ENCODE measurements at regions not wholly inside any gene's neighbourhood (a gene's known extent, or its start where the extent isn't known, plus 50 kb on each side); places are given as distances from the start of the nearest gene placed in this dataset.

DNA sequence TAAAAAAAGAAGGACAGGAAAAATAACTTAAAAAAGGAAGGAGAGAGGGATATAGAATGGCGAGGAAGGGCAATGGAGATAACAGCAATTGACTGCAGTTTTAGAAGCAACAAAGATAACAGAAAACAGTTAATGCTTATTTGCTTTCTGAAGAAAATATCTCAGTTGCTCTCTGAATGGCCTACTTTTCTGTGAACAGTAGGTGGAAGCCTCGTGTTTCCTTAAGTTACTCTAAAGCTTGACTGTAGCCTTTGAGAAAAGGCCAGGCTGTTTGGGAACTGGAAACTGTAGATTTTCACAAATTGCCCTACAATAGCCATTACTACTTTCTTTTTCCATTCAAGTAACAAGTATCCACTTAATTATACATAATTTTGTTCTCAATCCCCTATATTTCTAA, 404.5 kb downstream of the YTHDC2 start:
- DNase-seq: no peak

DNA sequence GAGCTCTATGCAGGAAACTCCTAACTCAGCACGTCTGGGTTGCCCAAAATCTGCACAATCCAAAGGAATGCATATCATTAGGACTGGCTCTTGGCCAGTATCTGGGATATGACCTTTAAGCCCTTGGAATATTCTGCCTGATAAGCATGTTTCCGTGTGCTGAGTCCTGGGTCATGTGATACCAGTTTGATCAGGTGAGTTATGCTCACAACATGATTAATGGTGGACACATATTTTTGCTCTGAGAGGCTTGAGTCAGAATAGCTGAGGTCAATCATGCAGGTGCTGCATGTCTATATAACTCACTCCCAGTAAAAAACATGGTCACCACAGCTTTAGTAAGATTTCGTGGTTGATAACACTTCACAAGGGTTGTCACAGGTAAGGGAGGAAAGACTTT, 408.8 kb downstream of the YTHDC2 start:
- DNase-seq: no peak

DNA sequence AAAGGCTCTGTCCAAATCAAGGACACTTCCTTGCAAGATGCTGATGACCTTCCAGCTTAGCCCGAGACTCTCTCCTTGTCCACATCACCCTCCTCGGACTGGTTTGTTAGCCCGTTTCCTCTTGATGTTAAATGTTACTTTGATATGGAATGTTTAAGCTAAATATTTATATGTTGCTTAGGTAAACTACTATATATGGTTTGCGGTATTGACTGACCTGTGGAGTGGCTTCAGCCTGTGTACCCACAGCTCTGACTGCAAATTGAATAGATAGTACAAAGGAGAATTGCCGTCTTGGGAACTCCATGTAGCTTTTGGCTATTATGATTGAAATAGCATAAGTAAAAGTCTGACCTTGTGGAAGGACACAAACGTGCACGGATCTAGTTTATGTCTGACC, 422.0 kb downstream of the YTHDC2 start:
- DNase-seq: no peak

DNA sequence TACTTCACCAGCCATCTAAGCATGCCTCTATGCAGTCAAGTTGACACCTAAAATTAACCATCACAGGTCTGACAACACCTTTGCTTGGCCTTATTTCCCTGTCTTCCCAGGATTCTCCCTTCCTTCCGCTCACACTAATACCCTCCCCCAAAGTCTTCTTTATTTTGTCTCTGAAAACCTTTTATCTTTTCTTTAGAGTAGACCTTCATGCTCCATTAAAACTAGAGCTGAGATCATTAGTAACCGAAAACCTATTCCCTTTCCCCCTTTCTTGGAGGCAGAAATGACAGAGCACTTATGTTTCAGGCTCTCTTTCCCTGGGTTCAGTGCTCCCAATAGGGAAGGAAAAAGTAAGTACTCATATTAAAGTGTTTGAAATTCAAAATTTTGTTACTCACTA, 423.8 kb downstream of the YTHDC2 start:
- DNase-seq: no peak

DNA sequence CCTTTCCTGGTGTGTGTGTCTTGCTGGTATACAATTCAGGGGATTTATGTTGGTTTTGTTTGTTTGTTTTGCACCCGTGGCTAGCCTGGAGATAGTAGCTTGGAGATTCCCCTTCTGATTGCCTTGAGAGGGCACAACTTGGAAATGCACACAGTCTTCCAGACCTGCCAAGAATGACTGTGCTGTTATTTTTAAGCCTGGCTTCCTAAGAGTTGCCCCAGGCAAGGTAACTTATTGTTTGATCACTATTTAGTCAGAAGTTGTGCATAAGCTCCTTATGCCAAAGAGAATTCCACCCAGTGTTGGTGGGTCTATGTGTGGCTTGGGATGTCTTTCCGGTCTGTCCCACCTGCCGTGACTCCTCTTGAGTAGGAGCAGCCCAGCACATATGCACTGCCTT, 421.9 kb upstream of the KCNN2 start:
- DNase-seq: no peak

DNA sequence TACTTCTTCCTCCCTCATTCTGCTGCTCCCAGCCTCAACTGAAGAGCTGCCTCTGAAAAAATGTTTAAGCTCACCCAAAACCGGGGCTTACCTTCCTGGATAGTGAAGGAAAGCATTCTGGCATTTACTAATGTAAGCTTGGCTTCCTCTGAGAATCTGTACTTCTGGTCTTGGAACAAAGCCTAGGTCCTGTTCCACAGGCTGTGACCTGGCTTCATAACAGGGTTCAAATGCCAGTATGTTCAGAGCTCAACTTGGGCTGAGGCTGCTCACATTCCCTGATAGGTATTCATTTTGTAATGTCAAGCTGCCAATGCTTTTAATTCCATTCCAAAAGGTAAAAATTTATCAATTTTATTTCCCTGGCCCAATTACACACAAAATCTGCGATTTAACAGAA, 411.7 kb upstream of the KCNN2 start:
- DNase-seq: no peak

DNA sequence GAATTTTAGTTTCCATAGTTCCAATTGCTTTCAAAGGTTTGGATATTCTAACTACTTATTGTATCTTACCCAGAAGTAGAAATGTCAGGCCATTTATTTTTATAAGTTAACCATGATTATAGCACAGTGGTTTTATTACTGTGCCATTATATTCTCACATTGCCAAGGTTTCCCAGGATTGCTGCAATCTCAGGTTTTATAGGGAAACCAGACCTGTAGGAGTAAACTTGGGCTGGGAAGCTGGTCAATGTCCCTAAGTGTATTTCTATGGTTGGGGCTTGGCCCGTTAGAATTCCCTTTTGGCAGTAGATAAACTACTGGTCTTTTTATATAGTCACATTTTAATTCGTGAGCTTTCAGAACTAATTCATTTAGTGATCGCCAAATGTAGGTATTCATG, 396.6 kb upstream of the KCNN2 start:
- no peak for DNase-seq

DNA sequence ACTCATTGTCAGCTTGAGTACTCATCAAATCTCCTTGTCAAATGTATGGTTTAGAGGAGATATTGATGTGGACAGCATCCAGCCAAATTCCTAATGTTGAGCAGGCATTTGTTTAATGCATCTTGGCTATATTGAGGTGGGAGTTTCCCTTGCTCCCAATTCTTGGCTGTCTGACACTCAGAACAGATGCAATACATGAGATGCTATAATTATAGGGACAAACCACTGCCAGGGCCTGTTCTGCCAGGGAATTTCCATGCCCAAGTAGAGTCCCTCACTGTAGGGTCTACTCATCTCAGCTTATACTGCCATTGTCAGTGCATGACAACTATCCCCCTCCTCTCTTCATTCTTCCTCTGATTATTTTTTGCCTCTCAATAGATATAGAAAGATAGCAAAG, 392.0 kb upstream of the KCNN2 start:
- no peak for DNase-seq

DNA sequence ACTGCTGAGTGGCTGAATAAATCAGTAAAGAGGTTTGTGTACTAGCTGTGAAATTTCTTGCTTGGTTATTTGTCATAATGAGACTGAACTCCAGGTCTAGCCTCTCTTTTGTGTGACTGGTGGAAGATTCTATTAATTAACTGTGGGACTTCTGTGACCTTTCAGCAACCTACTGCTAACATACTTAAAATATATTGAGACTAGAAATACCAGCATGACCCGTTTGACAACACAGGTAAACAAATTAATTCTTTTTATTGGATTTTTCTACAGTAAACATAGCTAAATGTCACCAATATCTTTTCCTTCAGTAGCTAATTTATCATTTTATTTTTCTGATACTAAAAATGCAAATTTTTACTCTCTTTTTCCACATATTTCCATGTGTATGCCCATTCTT, 390.4 kb upstream of the KCNN2 start:
- DNase-seq: no peak

DNA sequence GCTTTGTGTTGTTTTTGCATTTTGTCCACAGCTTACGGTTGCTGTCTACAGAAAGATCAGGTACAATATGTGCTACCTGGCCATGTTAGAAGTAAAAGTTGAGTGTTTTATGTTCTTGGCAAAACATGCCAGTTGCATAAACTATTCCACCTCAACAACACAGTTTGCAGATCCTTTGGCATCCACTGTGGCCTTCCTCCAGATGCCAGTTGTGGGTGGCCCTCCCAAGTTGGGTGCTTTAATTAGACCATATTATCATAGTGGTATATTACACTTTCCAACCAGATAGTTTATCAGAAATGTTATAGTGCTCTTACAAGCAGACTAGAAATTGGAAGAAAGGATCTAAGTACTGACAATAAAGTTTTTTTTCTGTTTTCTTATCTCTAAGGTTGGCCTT, 386.9 kb upstream of the KCNN2 start:
- no peak for DNase-seq

DNA sequence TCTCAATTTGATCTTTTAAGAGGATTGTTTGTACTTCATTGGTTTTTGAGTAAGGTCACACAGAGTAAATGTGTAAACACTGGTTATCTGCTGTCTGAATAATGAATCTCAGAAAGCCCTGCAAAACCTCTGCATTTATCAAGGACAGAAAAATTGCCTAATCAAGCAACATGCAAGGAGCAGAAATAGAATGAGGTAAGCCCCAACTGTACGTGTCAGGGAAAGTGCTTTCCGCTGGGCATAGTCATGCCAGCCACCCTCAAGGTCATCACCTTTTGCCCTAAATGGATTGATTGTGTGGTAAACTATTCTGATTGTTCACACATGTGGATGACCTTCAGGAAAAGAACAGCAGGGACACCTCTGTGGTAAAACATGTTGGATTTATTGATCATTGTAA, 376.9 kb upstream of the KCNN2 start:
- DNase-seq: no peak

DNA sequence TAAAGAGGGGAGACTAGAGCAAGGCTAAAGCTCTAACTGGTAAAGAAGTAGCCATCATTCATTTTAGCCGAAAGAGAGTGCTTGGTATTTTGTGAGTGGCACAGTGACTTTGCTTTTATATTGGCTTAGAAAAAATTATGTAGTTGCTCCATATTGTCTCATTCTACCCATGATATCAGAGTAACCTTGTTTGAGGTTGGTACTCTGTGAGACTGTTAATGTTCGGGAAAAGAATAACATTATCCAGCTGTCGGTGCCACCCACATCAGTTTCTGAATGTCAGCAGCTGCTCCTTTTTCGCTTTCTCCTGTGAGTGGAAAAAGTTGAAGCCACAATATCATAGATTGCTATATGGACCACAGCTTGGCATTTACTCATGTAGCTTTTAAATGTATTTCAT, 376.4 kb upstream of the KCNN2 start:
- DNase-seq: no peak

DNA sequence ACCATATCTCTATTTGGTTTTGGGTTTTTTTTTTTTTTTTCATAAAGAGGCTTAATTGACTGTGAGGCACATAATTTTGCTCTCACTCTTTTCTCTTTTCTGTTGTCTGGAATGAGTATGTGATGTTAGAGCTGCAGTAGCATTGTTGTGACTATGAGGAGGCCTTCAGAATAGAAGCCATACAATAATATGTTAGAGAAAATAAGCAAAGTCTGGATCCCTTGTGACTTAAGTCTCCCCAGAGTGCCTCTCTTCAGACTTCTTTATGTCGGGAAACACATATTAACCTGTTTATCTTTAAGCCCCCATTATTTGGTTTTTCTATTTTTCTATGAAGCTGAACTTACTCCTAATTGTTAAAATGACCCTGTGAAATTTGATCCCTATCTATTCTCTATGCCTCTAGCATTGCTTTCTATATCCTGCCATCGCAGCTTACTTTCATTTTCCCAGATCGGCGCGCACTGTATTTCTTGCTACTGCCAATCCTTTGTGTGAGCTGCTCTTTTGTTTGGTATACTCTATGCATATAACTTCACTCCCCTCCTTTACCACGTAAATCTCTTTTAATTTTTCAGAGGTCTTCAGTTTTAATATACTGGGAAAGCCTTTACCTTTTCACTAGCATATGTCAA, 372.5 kb upstream of the KCNN2 start:
- no peak for DNase-seq

DNA sequence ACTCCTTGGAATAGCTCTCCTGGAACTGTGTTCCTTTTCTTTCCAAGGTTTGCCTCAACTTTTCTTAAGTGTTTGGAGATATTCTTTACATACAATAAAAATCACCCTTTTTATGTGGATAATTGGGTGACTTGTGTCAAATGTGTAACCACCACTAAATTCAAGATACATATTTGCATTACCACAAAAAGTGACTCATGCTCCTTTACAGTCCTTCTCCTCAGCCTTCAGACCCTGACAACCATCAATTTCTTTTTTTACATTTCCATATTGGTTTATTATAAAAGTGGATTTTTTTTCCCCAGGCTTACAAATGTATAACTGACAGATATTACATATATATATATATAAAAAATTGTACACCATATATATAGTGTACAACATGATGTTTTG, 372.0 kb upstream of the KCNN2 start:
- no peak for DNase-seq

DNA sequence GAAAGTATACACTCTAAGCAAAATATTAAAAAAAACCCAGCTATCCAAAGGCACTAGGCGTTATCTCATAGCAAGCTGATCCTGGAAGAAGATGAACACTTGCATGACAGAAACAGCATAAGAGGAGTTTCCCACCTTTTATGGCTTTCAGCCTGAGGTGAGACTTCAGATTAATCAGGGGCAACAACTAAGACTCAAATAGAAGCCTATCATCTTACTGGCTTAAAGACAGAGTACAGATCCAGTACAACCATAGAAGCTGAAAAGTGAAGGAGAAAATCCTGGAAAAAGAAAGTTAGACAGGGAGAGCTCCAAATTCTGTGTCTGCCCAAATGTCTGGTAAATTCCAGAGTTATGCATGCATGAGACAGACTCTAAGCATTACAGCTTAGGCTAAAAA, 360.8 kb upstream of the KCNN2 start:
- DNase-seq: no peak

DNA sequence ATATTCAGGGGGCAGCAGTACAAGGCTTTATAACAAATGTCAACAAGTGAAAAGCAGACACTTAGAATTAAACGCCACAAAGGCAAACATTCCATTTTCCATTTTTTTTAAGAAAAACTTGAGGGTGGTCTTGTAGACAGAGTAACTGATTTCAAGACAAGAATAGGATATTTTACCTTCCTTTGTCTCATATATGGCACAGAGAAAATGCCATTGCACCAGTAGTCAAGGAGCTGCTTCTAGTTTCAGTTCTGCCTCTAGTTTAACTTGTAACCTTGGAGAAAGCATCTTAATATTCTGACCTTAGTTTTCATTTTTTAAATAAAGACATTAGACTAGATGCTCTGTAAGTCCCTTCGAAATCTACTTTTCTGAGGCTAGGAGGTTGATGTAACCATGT, 355.3 kb upstream of the KCNN2 start:
- no peak for DNase-seq

DNA sequence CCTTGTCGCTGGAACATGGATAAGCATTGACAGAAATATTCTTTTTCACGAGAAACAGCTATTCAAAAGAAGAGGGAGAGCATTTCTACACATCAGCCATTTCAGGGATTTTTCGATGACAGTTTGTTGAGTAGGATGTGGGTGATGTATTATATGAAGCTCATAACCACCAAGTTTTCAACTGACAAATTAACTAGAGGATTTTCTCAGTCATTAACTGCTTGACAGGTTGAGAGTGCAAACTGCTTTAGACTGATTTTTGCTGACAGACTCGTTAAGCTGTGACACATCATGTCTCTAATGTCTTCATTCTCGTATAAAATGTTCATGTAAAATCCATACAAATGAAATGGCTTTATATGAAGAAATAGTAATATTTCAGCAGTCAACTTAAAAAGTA, 354.2 kb upstream of the KCNN2 start:
- DNase-seq: no peak

DNA sequence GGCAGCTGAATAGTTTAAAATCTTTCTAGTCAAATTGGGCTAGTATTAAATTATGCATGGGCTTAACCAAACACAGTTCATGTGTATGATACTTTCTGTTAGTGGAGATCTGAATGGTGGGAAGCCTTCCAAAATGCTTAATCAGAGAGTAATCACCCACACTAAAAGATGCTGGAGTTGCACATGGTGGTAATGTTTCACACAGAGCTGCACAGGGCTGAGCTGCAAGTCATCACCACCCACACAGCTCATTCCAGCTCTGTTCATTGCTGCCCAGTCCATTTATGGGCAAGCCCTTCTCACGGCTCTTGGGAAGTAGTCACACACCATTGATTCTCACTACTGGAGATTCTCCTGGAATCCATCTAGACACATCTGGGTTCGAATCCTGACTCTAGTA, 351.5 kb upstream of the KCNN2 start:
- DNase-seq: no peak

DNA sequence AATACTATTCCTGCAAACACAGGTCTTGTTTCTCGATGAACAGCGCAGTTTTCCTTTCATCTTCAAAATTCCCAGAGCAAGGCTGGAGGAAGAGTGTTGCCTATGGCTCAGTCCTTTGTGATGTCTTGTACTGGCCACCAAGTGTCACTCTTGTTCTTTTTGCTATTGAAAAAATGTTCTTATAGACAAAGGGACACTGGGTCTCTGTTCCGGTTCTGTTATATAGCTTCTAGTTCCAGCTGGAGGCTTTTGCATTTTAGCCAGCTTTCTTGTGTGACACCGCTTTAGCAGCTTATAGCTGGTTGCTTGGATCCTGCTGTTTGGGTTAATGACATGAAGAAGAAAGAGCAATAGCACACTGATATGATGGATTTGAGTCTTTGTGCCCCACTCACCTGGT, 343.7 kb upstream of the KCNN2 start:
- no peak for DNase-seq

DNA sequence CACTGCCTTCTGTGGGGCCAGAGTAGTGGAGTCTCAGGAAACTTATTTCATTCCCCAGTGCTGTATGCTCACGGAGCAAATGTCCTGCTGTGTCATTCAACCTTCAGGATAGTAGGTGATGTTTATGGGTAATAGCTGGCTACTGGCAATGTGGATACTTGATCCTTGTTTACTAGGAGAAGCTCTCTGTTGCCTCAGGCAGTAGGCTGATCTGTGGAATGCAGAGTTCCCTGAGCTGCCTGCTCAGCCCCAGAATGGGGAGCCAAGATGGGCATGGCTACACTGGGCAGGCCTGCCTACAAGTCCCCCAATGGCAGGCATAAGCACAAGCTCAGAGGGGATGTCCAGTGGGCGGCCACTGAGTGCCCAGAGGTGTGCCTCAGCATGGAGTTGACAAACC, 323.1 kb upstream of the KCNN2 start:
- no peak for DNase-seq

DNA sequence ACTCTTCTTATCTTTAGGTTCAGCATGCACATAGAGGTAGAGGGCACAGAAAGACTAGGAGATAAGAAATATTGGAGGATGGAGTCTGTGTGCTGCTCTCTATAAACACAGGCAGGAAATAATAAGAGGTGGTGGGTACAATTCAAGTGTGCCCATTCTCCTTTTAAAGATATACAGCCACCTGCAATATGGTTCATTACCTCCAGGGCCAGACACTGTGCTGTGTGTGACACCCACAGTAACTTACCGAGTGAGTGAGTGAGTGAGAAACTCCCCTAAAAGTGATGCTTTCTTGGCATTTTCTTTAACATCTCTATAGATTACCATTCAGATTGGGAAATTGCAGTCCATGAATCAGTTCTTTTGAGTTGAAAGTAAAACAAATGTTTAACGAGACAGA, 311.8 kb upstream of the KCNN2 start:
- DNase-seq: no peak

DNA sequence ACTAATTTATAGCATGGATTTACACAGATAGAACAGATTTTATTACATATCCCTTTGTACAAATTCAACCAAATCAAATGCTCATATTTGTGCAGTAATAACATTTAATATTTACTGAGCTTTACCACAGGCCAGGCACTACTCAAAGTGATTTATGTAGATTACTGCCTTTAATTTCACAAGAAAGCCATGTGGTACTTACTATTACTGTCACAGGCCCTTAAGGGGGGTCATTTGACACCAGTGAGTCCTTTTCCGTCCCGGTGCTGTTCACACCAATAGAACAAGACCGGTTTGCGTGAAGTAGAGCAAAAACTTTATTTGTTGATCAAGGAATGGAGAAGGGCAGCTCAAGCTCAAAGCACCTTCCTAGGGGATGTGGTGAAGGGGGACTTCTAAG, 308.5 kb upstream of the KCNN2 start:
- DNase-seq: no peak

DNA sequence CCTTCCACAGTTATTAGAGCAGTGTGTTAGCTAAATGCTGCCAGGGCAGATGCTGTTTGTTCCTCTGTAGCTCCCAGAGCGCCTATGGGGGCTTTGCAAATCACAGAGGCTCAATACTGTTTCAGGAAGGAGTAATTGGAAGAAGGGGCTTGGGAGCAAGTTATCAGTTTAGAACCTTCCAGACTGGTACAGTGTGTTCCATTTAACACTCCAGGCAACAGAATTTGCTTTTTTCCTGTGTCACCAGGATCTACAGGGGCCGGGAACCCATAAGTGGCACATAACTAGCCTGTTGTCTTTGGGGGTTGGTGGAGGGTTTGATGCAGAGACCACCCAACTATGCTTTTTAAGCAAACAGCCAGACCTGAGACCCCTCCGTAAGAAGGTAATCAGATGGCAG, 307.3 kb upstream of the KCNN2 start:
- no peak for DNase-seq

DNA sequence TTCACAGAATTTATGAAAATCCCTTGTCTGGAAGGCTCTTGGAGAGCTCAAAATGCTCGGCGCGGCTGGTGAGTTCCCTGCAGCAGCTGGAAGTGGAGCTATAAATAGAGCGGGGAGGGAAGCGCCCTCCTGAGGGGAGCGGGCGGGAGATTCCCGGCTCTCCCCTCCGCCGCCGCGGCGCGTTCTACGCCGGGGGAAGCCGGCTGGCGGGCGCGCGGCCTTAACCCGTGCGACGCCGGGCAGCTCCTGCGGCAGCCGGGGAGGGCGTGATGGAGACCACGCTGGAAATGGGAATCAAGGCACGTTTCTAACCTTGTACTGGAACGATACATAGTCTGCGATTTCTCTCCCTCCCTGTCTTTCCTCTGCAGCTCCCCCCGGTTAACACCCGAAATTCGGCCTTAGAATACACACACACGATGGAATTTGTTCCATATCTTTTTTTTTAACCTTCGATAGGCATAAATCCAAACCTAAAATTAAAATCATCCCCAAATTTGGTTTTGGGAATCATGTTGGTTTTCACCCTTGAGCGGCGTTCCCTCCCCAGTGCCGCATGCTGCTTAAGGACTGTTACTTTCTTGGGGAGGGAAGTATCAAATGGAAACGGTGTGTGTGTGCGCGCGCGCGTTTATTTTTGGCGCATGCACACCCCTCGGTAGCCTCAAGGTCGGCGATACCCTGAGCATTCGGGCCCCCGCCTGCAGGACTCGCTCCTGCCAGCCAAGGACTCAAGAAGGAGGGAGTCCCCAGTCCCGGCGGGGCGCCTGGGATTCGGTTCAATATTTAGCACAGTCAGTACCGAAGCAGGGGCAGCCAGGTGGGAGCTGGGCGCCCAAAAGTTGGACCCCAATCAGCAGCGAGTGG, 306.3 kb upstream of the KCNN2 start:
- DNase-seq: no peak

DNA sequence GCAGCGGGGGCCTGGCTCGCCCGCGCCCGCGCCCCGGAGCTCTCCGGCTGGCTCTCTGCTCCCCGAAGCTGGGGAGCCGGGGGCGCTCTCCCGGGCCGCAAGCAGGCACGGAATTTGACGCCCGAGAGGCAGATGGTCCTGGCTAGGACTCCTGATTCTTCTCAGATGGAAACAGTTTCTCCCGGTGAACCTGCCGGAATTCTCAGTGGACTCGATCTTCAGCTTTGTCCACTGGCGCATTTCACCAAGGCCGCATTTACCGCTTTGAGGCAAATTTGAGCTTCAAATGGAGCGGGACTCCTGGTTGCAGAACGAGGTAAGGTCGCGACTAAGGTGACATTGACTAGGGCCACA, 305.7 kb upstream of the KCNN2 start:
- DNase-seq: no peak
